Right lung (tissue), 2 donors: ENCODE measurements at regions not wholly inside any gene's neighbourhood (a gene's known extent, or its start where the extent isn't known, plus 50 kb on each side); places are given as distances from the start of the nearest gene placed in this dataset.

Experiments
- DNase-seq, 2 donors: peaks; one replicate each; pipeline ENCODE4 v3.0.0-alpha.2; 2013

- DNase-seq, result no peak
These were observed 86.4 kb downstream of the FOXL1 start for GRCh38 chr16:86664522-86665318.

- DNase-seq, result no peak
These were observed 86.9 kb downstream of the FOXL1 start for GRCh38 chr16:86665319-86665675.

GRCh38 chr16:86665929-86666328 is 87.6 kb downstream of the FOXL1 start:
- DNase-seq, result no peak

- no peak for DNase-seq
These were observed 88.7 kb downstream of the FOXL1 start for GRCh38 chr16:86667035-86667434.

- no peak for DNase-seq
These were observed 90.0 kb downstream of the FOXL1 start for GRCh38 chr16:86668136-86668910.

- DNase-seq, result no peak
These were observed 91.0 kb downstream of the FOXL1 start for GRCh38 chr16:86669285-86669805.

GRCh38 chr16:86669937-86670749 is 91.8 kb downstream of the FOXL1 start:
- DNase-seq, result peak; percentile 40 to 49

GRCh38 chr16:86670750-86671234 is 92.4 kb downstream of the FOXL1 start:
- DNase-seq, result no peak

GRCh38 chr16:86671486-86672178 is 93.3 kb downstream of the FOXL1 start:
- peak in 1 of 2 donors; percentile 36 for DNase-seq

- no peak for DNase-seq
These were observed 94.0 kb downstream of the FOXL1 start for GRCh38 chr16:86672179-86672863.

- DNase-seq, result no peak
These were observed 95.0 kb downstream of the FOXL1 start for GRCh38 chr16:86673090-86673955.

GRCh38 chr16:86673956-86674453 is 95.7 kb downstream of the FOXL1 start:
- DNase-seq, result no peak

- DNase-seq, result no peak
These were observed 97.9 kb downstream of the FOXL1 start for GRCh38 chr16:86676254-86676670.

GRCh38 chr16:86679490-86679889 is 101.1 kb downstream of the FOXL1 start:
- DNase-seq, result no peak

GRCh38 chr16:86680162-86680561 is 101.8 kb downstream of the FOXL1 start:
- no peak for DNase-seq

GRCh38 chr16:86680661-86681030 is 102.3 kb downstream of the FOXL1 start:
- DNase-seq, result no peak

- DNase-seq, result no peak
These were observed 102.8 kb downstream of the FOXL1 start for GRCh38 chr16:86681031-86681756.

- DNase-seq, result no peak
These were observed 103.4 kb downstream of the FOXL1 start for GRCh38 chr16:86681757-86682106.
